GM12878 (cell line): ENCODE measurements at regions not wholly inside any gene's neighbourhood (a gene's known extent, or its start where the extent isn't known, plus 50 kb on each side); places are given as distances from the start of the nearest gene placed in this dataset.

Experiments
- EGR1 ChIP-seq, 2 experiments: IDR thresholded peaks; 1 replicate in 1 of 2; 2 replicates in 1 of 2; pipeline ENCODE4 v1.6.1; 2011 to 2012; ENCODE audit warnings: low read depth in 2 of 2, low read length in 2 of 2, borderline replicate concordance in 1 of 2, mild to moderate bottlenecking in 1 of 2, moderate library complexity in 1 of 2
- EZH2 ChIP-seq: IDR thresholded peaks from 2 replicates; pipeline ENCODE4 v1.6.1; 2012; ENCODE audit warnings: low read depth, mild to moderate bottlenecking, control low read depth, inconsistent platforms, low read length, borderline replicate concordance; ENCODE audit not compliant: control insufficient read depth
- HCFC1 ChIP-seq: fragments of 150-350 bp; IDR thresholded peaks from 2 replicates; pipeline ENCODE4 v1.6.1; 2014; ENCODE audit warnings: low read length
- IRF4 ChIP-seq: IDR thresholded peaks from 2 replicates; pipeline ENCODE4 v1.6.1; 2011; ENCODE audit warnings: low read depth, low read length
- MTA2 ChIP-seq: fragments of 450-650 bp; IDR thresholded peaks from 2 replicates; pipeline ENCODE4 v1.6.1; 2016; ENCODE audit warnings: low read depth, mild to moderate bottlenecking, moderate library complexity
- SMARCA5 ChIP-seq: fragments of 450-650 bp; IDR thresholded peaks from 2 replicates; pipeline ENCODE4 v1.6.1; 2017; ENCODE audit warnings: mild to moderate bottlenecking
- SP1 ChIP-seq: IDR thresholded peaks from one replicate; pipeline ENCODE4 v1.6.1; 2011; ENCODE audit warnings: low read depth, low read length
- TBL1XR1 ChIP-seq: IDR thresholded peaks from 2 replicates; pipeline ENCODE4 v1.6.1; 2012; ENCODE audit warnings: low read depth, low read length, improper control_type of control experiment
- YBX1 ChIP-seq: fragments of 450-650 bp; IDR thresholded peaks from 2 replicates; pipeline ENCODE4 v1.6.1; 2016; ENCODE audit warnings: antibody characterized with exemption
- YY1 ChIP-seq: IDR thresholded peaks from 2 replicates; pipeline ENCODE4 v1.6.1; 2011; ENCODE audit warnings: low read depth, mild to moderate bottlenecking, low read length
- ZNF384 ChIP-seq: IDR thresholded peaks from 2 replicates; pipeline ENCODE4 v1.6.1; 2012; ENCODE audit warnings: low read depth, mild to moderate bottlenecking, low read length, improper control_type of control experiment, borderline replicate concordance
- TF ChIP-seq, protein P1 (sequence below): fragments of 450-650 bp; IDR thresholded peaks from 2 replicates; pipeline ENCODE4 v1.6.1; 2016; ENCODE audit warnings: mild to moderate bottlenecking
- TF ChIP-seq, protein P2 (sequence below): fragments of 450-650 bp; IDR thresholded peaks from 2 replicates; pipeline ENCODE4 v1.6.1; 2017; ENCODE audit warnings: low read depth, mild to moderate bottlenecking, moderate library complexity
- TF ChIP-seq, protein P3 (sequence below): fragments of 450-650 bp; formaldehyde crosslinking; IDR thresholded peaks from 2 replicates; pipeline ENCODE4 v1.4.0; 2020; ENCODE audit warnings: mild to moderate bottlenecking, moderate library complexity
- TF ChIP-seq, protein P4 (sequence below): fragments of 450-650 bp; IDR thresholded peaks from 2 replicates; pipeline ENCODE4 v1.6.1; 2017; ENCODE audit warnings: mild to moderate bottlenecking, moderate library complexity

DNA sequence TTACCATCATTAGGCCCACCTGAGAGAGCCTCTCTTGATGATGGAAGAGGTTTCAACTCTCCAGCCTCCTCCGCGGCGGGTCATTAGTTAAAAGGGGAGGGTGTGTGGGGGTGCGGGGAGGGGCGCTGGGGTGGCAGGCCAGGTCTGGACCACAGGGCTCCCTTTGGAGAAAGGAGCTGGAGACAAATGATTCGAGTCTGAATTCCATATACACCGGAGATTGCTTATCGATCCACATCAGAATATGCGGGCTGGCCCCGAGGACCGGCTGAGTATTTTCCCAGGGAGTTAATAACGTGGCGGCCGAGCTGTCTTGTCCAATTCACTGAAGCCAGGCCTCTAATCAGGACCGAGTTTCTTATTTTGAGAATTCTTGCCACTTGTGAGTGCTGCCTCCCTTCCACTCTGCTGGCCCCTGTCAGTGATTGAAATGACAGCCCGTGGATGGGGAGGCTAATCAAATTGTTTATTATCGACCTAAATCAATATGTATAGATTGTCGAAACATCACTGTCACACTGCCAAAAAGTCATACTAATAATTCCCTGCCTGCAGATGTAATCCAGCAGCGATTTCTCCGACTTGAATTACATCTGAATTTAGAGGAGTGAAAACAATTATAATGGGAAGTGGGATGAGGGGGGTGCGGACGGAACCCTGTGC is 202.7 kb downstream of the SALL1 start (continued):
- TF ChIP-seq, protein P1, sequence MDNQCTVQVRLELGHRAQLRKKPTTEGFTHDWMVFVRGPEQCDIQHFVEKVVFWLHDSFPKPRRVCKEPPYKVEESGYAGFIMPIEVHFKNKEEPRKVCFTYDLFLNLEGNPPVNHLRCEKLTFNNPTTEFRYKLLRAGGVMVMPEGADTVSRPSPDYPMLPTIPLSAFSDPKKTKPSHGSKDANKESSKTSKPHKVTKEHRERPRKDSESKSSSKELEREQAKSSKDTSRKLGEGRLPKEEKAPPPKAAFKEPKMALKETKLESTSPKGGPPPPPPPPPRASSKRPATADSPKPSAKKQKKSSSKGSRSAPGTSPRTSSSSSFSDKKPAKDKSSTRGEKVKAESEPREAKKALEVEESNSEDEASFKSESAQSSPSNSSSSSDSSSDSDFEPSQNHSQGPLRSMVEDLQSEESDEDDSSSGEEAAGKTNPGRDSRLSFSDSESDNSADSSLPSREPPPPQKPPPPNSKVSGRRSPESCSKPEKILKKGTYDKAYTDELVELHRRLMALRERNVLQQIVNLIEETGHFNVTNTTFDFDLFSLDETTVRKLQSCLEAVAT, result no peak
- TF ChIP-seq, protein P2, sequence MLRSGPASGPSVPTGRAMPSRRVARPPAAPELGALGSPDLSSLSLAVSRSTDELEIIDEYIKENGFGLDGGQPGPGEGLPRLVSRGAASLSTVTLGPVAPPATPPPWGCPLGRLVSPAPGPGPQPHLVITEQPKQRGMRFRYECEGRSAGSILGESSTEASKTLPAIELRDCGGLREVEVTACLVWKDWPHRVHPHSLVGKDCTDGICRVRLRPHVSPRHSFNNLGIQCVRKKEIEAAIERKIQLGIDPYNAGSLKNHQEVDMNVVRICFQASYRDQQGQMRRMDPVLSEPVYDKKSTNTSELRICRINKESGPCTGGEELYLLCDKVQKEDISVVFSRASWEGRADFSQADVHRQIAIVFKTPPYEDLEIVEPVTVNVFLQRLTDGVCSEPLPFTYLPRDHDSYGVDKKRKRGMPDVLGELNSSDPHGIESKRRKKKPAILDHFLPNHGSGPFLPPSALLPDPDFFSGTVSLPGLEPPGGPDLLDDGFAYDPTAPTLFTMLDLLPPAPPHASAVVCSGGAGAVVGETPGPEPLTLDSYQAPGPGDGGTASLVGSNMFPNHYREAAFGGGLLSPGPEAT, result no peak
- TF ChIP-seq, protein P3, sequence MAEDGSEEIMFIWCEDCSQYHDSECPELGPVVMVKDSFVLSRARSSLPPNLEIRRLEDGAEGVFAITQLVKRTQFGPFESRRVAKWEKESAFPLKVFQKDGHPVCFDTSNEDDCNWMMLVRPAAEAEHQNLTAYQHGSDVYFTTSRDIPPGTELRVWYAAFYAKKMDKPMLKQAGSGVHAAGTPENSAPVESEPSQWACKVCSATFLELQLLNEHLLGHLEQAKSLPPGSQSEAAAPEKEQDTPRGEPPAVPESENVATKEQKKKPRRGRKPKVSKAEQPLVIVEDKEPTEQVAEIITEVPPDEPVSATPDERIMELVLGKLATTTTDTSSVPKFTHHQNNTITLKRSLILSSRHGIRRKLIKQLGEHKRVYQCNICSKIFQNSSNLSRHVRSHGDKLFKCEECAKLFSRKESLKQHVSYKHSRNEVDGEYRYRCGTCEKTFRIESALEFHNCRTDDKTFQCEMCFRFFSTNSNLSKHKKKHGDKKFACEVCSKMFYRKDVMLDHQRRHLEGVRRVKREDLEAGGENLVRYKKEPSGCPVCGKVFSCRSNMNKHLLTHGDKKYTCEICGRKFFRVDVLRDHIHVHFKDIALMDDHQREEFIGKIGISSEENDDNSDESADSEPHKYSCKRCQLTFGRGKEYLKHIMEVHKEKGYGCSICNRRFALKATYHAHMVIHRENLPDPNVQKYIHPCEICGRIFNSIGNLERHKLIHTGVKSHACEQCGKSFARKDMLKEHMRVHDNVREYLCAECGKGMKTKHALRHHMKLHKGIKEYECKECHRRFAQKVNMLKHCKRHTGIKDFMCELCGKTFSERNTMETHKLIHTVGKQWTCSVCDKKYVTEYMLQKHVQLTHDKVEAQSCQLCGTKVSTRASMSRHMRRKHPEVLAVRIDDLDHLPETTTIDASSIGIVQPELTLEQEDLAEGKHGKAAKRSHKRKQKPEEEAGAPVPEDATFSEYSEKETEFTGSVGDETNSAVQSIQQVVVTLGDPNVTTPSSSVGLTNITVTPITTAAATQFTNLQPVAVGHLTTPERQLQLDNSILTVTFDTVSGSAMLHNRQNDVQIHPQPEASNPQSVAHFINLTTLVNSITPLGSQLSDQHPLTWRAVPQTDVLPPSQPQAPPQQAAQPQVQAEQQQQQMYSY (CRISPR knock-in tag), result no peak
- TF ChIP-seq IRF4 (no peak), EZH2 (no peak), TBL1XR1 (no peak), EGR1 (IDR thresholded peaks at IDR 0.05; ENCODE audit: borderline replicate concordance in 1 of 2, low read depth in 2 of 2, low read length in 2 of 2) (no peak), SMARCA5 (no peak), ZNF384 (no peak), SP1 (no peak), HCFC1 (no peak), YBX1 (no peak), MTA2 (no peak), YY1 (no peak)
- TF ChIP-seq, protein P4, sequence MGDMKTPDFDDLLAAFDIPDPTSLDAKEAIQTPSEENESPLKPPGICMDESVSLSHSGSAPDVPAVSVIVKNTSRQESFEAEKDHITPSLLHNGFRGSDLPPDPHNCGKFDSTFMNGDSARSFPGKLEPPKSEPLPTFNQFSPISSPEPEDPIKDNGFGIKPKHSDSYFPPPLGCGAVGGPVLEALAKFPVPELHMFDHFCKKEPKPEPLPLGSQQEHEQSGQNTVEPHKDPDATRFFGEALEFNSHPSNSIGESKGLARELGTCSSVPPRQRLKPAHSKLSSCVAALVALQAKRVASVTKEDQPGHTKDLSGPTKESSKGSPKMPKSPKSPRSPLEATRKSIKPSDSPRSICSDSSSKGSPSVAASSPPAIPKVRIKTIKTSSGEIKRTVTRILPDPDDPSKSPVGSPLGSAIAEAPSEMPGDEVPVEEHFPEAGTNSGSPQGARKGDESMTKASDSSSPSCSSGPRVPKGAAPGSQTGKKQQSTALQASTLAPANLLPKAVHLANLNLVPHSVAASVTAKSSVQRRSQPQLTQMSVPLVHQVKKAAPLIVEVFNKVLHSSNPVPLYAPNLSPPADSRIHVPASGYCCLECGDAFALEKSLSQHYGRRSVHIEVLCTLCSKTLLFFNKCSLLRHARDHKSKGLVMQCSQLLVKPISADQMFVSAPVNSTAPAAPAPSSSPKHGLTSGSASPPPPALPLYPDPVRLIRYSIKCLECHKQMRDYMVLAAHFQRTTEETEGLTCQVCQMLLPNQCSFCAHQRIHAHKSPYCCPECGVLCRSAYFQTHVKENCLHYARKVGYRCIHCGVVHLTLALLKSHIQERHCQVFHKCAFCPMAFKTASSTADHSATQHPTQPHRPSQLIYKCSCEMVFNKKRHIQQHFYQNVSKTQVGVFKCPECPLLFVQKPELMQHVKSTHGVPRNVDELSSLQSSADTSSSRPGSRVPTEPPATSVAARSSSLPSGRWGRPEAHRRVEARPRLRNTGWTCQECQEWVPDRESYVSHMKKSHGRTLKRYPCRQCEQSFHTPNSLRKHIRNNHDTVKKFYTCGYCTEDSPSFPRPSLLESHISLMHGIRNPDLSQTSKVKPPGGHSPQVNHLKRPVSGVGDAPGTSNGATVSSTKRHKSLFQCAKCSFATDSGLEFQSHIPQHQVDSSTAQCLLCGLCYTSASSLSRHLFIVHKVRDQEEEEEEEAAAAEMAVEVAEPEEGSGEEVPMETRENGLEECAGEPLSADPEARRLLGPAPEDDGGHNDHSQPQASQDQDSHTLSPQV, result no peak
